Spleen (tissue), 11 donors: ENCODE measurements at regions not wholly inside any gene's neighbourhood (a gene's known extent, or its start where the extent isn't known, plus 50 kb on each side); places are given as distances from the start of the nearest gene placed in this dataset.

ENCODE experiments used
- DNase-seq: peaks from one replicate; pipeline ENCODE4 v3.0.0-alpha.2; 2020
- H3K27ac ChIP-seq, 8 donors: fragments of 200-600 bp; sonication (generic) in 7 of 8; 1 replicate in 4 of 8; 2 replicates in 4 of 8; pipeline versions ENCODE4 v1.5.0 to v1.8.0; 2016 to 2021; ENCODE audit warnings: inconsistent platforms in 4 of 8, mild to moderate bottlenecking in 4 of 8, moderate library complexity in 1 of 8
- H3K27me3 ChIP-seq, 7 donors: fragments of 200-600 bp; sonication (generic) in 6 of 7; replicated peaks in 1 of 7; 1 replicate in 4 of 7; 2 replicates in 3 of 7; pipeline versions ENCODE4 v1.5.0 to v1.8.0; 2016 to 2021; ENCODE audit warnings: inconsistent platforms in 3 of 7, mild to moderate bottlenecking in 1 of 7
- H3K36me3 ChIP-seq, 6 donors: fragments of 200-600 bp; sonication (generic) in 5 of 6; 1 replicate in 4 of 6; 2 replicates in 2 of 6; pipeline versions ENCODE4 v1.5.0 to v1.8.0; 2016 to 2021; ENCODE audit warnings: inconsistent platforms in 2 of 6
- H3K4me1 ChIP-seq, 6 donors: fragments of 200-600 bp; sonication (generic) in 5 of 6; 1 replicate in 3 of 6; 2 replicates in 3 of 6; pipeline versions ENCODE4 v1.5.0 to v1.8.0; 2016 to 2021; ENCODE audit warnings: inconsistent platforms in 3 of 6
- H3K4me3 ChIP-seq, 8 donors: fragments of 200-600 bp; sonication (generic) in 7 of 8; 1 replicate in 4 of 8; 2 replicates in 4 of 8; pipeline versions ENCODE4 v1.5.0 to v1.8.0; 2016 to 2021; ENCODE audit warnings: inconsistent platforms in 4 of 8, mild to moderate bottlenecking in 4 of 8, moderate library complexity in 2 of 8
- H3K9me3 ChIP-seq, 8 donors: fragments of 200-600 bp; sonication (generic) in 7 of 8; 1 replicate in 4 of 8; 2 replicates in 4 of 8; pipeline versions ENCODE4 v1.5.0 to v1.8.0; 2016 to 2021; ENCODE audit warnings: inconsistent platforms in 4 of 8
- CTCF ChIP-seq, 11 experiments: fragments of 200-600 bp in 7 of 11; fragments of 450-650 bp in 4 of 11; sonication (generic) in 4 of 11; IDR thresholded peaks in 8 of 11; conservative IDR thresholded peaks in 3 of 11; 1 replicate in 7 of 11; 2 replicates in 4 of 11; pipeline versions ENCODE4 v1.4.0 to v1.8.0; 2016 to 2021; ENCODE audit warnings: antibody characterized with exemption in 11 of 11, inconsistent platforms in 4 of 11, mild to moderate bottlenecking in 1 of 11
- POLR2A ChIP-seq, 3 donors: fragments of 450-650 bp; IDR thresholded peaks; one replicate each; pipeline ENCODE4 v1.5.1; 2017; ENCODE audit warnings: antibody characterized with exemption in 3 of 3, mild to moderate bottlenecking in 1 of 3
- POLR2AphosphoS5 ChIP-seq, 3 donors: sonication (generic); formaldehyde crosslinking; IDR thresholded peaks; one replicate each; pipeline ENCODE4 v1.5.1; 2017; ENCODE audit warnings: antibody characterized with exemption in 3 of 3
- WGBS, 5 donors: extraction: QIAGEN DNeasy Blood & Tissue Kit in 3 of 5; methylation state at CpG; one replicate each; pipeline versions ENCODE4 v1.1.5 to v1.1.7; 2013 to 2018; 5-methylcytosine and 5-hydroxymethylcytosine counted together
- intact Hi-C: fragments of 100-400 bp; cut with DNase I; formaldehyde crosslinking; loops from one replicate; pipeline ENCODE4 v1.15.0; 2023; ENCODE audit warnings: low total_unique reads
- donor health status: healthy with polysubstance abuse.
- donor health status: DM: no; HTN: no; CAD: no; lungs with moderate emphysema.
- donor health status: DM: no; HTN: no; CAD: no.
- donor health status: Bipolar disorder and iron deficiency.
- donor health status: healthy.
- donor health status: DM: no; HTN: no; CAD: no.
- donor health status: DM: yes; HTN: yes; CAD: no.

DNA sequence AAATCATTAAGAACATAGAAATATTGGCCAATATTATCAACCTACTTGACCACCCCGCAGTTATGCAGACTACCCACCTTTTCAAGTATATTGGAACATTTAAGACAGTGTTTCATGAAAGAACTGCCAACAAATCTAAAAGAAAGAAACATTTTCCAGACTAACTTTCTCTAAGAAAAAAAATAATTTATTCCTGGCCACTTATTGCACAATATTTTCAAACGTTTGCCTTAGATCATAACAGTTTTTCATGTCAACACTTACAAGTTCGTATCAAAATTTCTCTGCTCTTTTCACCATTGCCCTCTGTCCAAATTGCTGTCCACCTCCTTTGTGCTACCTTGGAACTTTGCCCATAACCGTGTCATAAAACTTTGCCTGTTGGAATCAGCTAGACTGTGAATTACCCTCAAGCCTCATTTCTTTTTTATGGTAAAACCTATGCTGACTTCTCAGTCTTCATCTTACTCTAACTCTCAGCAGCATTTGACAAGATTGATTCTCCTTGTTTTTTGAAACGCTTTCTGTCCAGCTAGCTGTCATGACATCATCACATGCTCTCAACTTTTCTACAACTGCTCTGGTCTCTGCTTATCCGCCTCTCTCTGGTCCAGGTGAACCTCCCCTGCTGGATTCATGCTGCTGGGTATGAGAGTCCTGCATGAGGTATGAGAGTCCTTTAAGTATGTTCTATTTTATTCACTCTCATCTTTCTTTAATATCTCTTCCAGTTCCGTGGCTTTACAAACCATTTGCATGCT, 92.8 kb upstream of the CHRM3 start:
- no peak for DNase-seq
- no peak for TF ChIP-seq CTCF (IDR thresholded peaks at IDR 0.05 in 8 of 11, conservative IDR thresholded peaks at IDR 0.05 in 3 of 11)
- no peak for TF ChIP-seq POLR2A (IDR thresholded peaks at IDR 0.05)
- TF ChIP-seq POLR2AphosphoS5 (IDR thresholded peaks at IDR 0.05): no peak
- Histone ChIP-seq H3K4me1 (no peaks in the 10 kb centered on the region), H3K4me3 (no peak overlapping the region), H3K36me3 (no peaks in the 10 kb centered on the region), H3K27ac (no peak overlapping the region), H3K9me3 (no peaks in the 10 kb centered on the region), H3K27me3 (no peaks in the 10 kb centered on the region)
- WGBS, 5 donors: 65 to 80% (median 70%) methylated on average over 7 of the region's 7 CpGs
- intact Hi-C loops: no loop called here

DNA sequence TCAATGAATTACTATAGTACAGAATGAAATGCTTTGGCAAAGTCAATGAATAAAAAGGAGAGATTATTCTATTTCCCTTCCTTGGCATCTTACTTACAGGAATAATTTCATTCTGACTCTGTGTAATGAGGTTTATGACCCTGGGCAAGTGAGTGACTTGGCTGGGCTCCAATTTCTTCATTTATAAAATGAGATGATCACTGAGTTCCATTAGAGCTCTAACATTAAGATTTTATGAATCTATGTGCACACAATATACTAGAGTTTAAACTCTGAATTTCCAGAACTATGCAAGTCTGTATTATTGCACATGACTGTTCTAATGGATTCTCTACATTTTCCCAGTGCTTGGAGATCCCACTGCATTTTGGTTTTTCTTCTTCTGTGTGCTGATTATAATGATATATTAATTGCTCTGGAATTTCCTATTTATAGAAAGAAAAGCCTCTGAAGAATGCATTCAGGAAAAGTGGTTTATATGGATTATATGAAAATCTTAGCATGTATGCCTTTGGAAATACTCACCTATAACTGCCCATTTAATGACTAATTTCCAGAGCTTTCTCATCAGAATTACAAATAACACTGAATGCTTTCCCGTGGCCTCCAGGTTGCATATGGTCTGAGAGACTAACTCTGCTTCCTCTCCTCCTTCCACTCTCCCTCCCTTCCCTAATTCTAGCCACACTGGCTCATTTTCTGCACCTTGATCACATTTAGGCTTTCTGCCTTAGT, 97.4 kb upstream of the CHRM3 start:
- H3K36me3 ChIP-seq: no peaks in the 10 kb centered on the region
- H3K27me3 ChIP-seq: no peaks in the 10 kb centered on the region
- no peak for TF ChIP-seq POLR2AphosphoS5 (IDR thresholded peaks at IDR 0.05)
- no peak for TF ChIP-seq POLR2A (IDR thresholded peaks at IDR 0.05)
- TF ChIP-seq CTCF (IDR thresholded peaks at IDR 0.05 in 8 of 11, conservative IDR thresholded peaks at IDR 0.05 in 3 of 11): no peak
- intact Hi-C loops: no loop called here
- no peak overlapping the region for H3K27ac ChIP-seq
- H3K9me3 ChIP-seq: no peaks in the 10 kb centered on the region
- no peaks in the 10 kb centered on the region for H3K4me1 ChIP-seq
- 21 to 55% (median 48%) methylated on average over 1 of the region's 1 CpG for WGBS, 5 donors
- DNase-seq: no peak
- H3K4me3 ChIP-seq: no peak overlapping the region

DNA sequence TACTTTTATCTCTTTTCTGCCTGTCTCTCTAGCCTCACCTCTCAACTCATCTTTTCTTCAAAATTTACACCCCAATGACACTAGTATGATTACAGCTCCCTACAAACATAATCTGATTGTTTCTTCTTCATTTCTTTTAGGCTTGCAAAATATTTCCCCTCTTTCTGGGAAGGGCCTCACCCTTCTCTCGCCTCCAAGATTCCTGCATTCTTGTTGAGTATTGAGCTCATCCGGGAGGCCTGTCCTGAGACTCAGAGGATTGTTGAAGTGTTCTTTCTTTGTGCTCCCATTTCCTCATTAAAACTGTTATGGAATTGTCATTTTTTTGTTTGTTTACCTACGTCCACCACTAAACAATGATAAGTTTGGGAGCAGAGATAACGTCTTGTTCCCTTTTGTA, 99.1 kb upstream of the CHRM3 start:
- intact Hi-C loops: no loop called here
- no peak for DNase-seq
- Histone ChIP-seq H3K4me1 (no peaks in the 10 kb centered on the region), H3K36me3 (no peaks in the 10 kb centered on the region), H3K27ac (no peak overlapping the region), H3K27me3 (no peaks in the 10 kb centered on the region), H3K4me3 (no peak overlapping the region), H3K9me3 (no peaks in the 10 kb centered on the region)
- TF ChIP-seq CTCF (IDR thresholded peaks at IDR 0.05 in 8 of 11, conservative IDR thresholded peaks at IDR 0.05 in 3 of 11) (no peak), POLR2AphosphoS5 (IDR thresholded peaks at IDR 0.05) (no peak), POLR2A (IDR thresholded peaks at IDR 0.05) (no peak)
- WGBS, 5 donors: 71 to 84% (median 81%) methylated on average over 4 of the region's 4 CpGs

DNA sequence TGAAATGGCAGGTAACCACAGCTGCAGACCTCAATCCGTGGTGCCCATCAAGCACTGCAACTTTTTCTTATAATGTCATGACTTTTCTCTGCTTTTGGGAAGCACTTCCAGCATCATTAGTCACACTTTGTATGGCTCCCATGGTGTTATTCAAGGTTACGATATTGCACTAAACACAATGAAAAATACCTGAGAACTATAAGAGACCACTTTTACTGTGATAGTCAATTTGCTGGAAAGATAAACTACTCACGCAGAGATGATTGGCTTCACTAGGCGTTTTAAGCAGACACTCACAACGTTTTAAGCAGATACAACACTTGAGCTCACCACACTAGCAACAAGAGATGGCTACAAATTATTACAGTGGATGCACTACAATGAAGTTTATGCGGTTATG, 103.2 kb upstream of the CHRM3 start:
- WGBS, 5 donors: 68 to 76% (median 71%) methylated on average over 6 of the region's 6 CpGs
- Histone ChIP-seq H3K9me3 (no peaks in the 10 kb centered on the region), H3K4me1 (no peaks in the 10 kb centered on the region), H3K27me3 (no peaks in the 10 kb centered on the region), H3K27ac (no peak overlapping the region), H3K36me3 (no peaks in the 10 kb centered on the region), H3K4me3 (no peak overlapping the region)
- intact Hi-C loops: no loop called here
- TF ChIP-seq CTCF (IDR thresholded peaks at IDR 0.05 in 8 of 11, conservative IDR thresholded peaks at IDR 0.05 in 3 of 11) (no peak), POLR2AphosphoS5 (IDR thresholded peaks at IDR 0.05) (no peak), POLR2A (IDR thresholded peaks at IDR 0.05) (no peak)
- DNase-seq: no peak
